HL-60 (cell line): ENCODE measurements at regions not wholly inside any gene's neighbourhood (a gene's known extent, or its start where the extent isn't known, plus 50 kb on each side); places are given as distances from the start of the nearest gene placed in this dataset.

Source experiments
- GABPA ChIP-seq: IDR thresholded peaks from 2 replicates; pipeline ENCODE4 v1.6.1; 2012; ENCODE audit warnings: low read depth
- POLR2AphosphoS5 ChIP-seq: IDR thresholded peaks from 2 replicates; pipeline ENCODE4 v1.6.1; 2012; ENCODE audit warnings: low read depth
- SPI1 ChIP-seq: IDR thresholded peaks from 2 replicates; pipeline ENCODE4 v1.6.1; 2012; ENCODE audit warnings: low read depth, mild to moderate bottlenecking, borderline replicate concordance
- TF ChIP-seq, protein P1 (sequence below): IDR thresholded peaks from one replicate; pipeline ENCODE4 v1.5.1; 2011; ENCODE audit warnings: low read length, control low read depth, inconsistent platforms; ENCODE audit not compliant: insufficient read depth
- TF ChIP-seq, protein P2 (sequence below): IDR thresholded peaks from 2 replicates; pipeline ENCODE4 v1.6.1; 2012; ENCODE audit warnings: low read depth; ENCODE audit not compliant: insufficient replicate concordance

DNA sequence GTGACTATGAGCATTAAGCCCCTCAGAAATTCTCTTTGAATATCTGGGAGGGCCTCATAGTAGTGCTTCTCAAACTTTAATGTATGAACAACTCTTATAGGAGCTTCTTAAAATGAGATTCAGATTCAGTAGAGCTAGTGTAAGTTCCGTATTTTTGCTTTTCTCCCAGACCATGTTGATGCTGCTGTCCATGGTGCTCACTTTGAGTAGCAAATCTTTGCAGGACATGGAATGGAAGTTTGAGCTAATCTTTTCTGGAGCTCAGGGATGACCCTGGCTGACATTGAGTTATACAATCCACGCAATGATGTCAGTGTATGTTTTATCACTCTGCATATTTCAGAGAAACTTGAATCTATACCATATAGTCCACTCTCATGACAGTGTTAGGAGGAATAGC, 134.2 kb downstream of the OTOL1 start:
- TF ChIP-seq, protein P1, sequence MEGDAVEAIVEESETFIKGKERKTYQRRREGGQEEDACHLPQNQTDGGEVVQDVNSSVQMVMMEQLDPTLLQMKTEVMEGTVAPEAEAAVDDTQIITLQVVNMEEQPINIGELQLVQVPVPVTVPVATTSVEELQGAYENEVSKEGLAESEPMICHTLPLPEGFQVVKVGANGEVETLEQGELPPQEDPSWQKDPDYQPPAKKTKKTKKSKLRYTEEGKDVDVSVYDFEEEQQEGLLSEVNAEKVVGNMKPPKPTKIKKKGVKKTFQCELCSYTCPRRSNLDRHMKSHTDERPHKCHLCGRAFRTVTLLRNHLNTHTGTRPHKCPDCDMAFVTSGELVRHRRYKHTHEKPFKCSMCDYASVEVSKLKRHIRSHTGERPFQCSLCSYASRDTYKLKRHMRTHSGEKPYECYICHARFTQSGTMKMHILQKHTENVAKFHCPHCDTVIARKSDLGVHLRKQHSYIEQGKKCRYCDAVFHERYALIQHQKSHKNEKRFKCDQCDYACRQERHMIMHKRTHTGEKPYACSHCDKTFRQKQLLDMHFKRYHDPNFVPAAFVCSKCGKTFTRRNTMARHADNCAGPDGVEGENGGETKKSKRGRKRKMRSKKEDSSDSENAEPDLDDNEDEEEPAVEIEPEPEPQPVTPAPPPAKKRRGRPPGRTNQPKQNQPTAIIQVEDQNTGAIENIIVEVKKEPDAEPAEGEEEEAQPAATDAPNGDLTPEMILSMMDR, result no peak
- no peak for TF ChIP-seq POLR2AphosphoS5
- TF ChIP-seq GABPA, result no peak
- TF ChIP-seq, protein P2, sequence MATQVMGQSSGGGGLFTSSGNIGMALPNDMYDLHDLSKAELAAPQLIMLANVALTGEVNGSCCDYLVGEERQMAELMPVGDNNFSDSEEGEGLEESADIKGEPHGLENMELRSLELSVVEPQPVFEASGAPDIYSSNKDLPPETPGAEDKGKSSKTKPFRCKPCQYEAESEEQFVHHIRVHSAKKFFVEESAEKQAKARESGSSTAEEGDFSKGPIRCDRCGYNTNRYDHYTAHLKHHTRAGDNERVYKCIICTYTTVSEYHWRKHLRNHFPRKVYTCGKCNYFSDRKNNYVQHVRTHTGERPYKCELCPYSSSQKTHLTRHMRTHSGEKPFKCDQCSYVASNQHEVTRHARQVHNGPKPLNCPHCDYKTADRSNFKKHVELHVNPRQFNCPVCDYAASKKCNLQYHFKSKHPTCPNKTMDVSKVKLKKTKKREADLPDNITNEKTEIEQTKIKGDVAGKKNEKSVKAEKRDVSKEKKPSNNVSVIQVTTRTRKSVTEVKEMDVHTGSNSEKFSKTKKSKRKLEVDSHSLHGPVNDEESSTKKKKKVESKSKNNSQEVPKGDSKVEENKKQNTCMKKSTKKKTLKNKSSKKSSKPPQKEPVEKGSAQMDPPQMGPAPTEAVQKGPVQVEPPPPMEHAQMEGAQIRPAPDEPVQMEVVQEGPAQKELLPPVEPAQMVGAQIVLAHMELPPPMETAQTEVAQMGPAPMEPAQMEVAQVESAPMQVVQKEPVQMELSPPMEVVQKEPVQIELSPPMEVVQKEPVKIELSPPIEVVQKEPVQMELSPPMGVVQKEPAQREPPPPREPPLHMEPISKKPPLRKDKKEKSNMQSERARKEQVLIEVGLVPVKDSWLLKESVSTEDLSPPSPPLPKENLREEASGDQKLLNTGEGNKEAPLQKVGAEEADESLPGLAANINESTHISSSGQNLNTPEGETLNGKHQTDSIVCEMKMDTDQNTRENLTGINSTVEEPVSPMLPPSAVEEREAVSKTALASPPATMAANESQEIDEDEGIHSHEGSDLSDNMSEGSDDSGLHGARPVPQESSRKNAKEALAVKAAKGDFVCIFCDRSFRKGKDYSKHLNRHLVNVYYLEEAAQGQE, result peak; percentile 96
- TF ChIP-seq SPI1, result no peak
